ENCODE measurements at regions not wholly inside any gene's neighbourhood (a gene's known extent, or its start where the extent isn't known, plus 50 kb on each side); places are given as distances from the start of the nearest gene placed in this dataset.

- TF ChIP-seq CEBPB (IDR thresholded peaks at IDR 0.05; ENCODE audit: low read depth) (no peak), POLR2A (IDR thresholded peaks at IDR 0.05; ENCODE audit: borderline replicate concordance, extremely low read depth, insufficient read depth, insufficient read length) (no peak), CTCF (IDR thresholded peaks at IDR 0.05 in 2 of 3, conservative IDR thresholded peaks at IDR 0.05 in 1 of 3; ENCODE audit: borderline replicate concordance in 1 of 3, insufficient read depth in 1 of 3, low read depth in 2 of 3, low read length in 2 of 3) (no peak), POLR2AphosphoS5 (IDR thresholded peaks at IDR 0.05; ENCODE audit: low read depth, low read length) (no peak), EZH2 (IDR thresholded peaks at IDR 0.05) (no peak), ZBTB33 (IDR thresholded peaks at IDR 0.05; ENCODE audit: extremely low read depth, insufficient replicate concordance, low read length) (no peak), MAX (IDR thresholded peaks at IDR 0.05) (no peak), RAD21 (IDR thresholded peaks at IDR 0.05; ENCODE audit: low read depth) (no peak), EZH2phosphoT487 (IDR thresholded peaks at IDR 0.05; ENCODE audit: borderline replicate concordance) (no peak), EGR1 (IDR thresholded peaks at IDR 0.05; ENCODE audit: low read depth) (no peak)
Measured at GRCh38 chr9:1154739-1155138, 104.6 kb downstream of the DMRT2 start.

All from HCT116 (cell line).